GM12865 (cell line): ENCODE measurements at regions not wholly inside any gene's neighbourhood (a gene's known extent, or its start where the extent isn't known, plus 50 kb on each side); places are given as distances from the start of the nearest gene placed in this dataset.

Experiments used
- DNase-seq: peaks from one replicate; pipeline ENCODE4 v3.0.0; 2010; ENCODE audit warnings: low read depth
- H3K4me3 ChIP-seq: 2 replicates; pipeline ENCODE4 v1.5.1; 2011; ENCODE audit warnings: mild to moderate bottlenecking, low read depth, low read length, control low read depth
- CTCF ChIP-seq: IDR thresholded peaks from 2 replicates; pipeline ENCODE4 v1.5.1; 2011; ENCODE audit warnings: low read length, control low read depth, low read depth, inconsistent platforms; ENCODE audit not compliant: insufficient read depth; ENCODE audit errors: missing control alignments

DNA sequence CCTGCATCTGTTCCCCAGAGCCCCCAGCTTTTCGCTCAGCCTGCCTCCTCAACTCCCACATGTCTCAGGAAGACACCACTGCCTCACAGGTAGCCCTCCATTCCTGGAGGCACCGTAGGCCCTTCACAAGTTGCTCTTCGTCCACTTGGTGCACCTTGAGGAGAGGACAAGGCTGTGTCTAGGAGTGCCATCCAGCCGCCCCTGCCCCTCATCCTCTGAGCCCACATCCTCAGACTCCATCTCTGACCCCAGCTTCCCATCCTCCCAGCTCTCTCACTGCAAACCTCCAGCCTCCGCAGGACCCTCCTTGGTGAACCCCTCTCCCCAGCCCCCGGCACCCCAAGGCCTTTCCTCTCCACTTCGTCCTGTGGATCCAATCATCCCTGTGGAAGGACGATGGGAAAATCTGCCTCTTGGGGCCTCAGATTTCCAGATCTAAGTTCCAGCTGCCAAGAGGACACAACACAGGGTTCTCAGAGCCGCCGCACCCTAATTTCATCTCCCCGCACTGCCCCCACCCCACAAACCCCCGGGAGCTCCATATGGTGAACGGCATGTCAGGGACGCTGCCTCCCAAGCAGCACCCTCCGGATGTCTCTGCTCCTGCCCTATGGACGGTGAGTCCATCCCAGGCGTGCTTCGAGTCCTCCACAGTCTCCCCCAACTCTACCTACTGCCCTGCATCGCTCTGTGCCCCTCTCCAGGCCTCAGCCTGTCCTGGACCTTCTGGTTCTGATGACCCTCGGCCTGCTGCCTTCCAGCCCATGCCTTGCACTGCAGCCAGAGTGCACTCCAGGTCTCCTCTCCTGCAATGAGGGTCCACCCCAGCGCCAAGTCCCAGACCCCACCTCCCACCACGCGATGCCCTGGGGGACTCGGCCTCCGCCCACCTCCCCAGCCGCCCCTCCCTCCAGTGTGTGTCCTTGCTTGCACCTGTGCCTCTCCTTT, 314.1 kb upstream of the DIO3 start:
- no peak for DNase-seq
- no peak overlapping the region for H3K4me3 ChIP-seq
- TF ChIP-seq CTCF = no peak

- no peak for DNase-seq
- no peak for TF ChIP-seq CTCF
- H3K4me3 ChIP-seq = no peak overlapping the region
Observed at GRCh38 chr14:101247842-101248725, 313.2 kb upstream of the DIO3 start.

DNA sequence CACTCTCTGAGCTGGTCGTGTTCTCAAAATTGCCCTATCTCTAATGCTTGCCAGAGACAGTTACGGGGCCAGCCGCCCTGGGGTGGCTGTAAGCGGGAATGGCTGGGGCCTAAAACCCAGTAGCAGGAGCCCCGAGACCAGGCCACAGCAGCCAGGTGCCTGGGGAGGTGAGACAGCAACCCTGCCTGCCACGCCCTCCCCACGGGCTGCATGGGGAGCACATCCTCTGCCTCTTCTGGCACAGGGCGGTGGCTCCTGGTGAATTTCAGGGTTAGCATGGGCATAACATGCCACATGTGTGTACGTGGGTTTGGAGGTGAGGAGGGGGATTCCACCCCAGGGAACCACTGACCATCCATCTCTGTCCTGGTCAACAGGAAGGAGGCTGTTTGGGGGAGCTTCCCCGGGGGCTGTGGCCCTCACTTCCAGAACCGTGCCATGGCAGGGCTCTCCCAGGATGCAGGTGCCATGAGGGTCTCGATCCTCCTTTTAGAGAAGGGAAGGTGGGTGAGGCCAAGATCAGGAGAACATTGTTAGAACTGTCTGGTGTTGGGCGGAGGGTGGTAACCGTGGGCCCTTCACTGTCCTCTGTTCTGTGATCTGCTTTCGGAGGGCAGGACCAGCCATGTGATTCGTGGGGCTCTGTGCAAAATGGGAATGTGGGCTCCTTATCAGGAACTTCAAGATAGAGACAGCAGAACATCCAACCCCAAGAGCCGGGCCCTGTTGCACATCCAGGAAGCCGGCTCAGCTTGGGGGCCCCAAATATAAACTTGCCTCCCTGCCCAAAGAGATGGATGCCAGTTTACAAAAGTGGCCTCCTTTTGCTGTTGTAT, 312.2 kb upstream of the DIO3 start:
- no peak for DNase-seq
- no peak for TF ChIP-seq CTCF
- H3K4me3 ChIP-seq = no peak overlapping the region

DNA sequence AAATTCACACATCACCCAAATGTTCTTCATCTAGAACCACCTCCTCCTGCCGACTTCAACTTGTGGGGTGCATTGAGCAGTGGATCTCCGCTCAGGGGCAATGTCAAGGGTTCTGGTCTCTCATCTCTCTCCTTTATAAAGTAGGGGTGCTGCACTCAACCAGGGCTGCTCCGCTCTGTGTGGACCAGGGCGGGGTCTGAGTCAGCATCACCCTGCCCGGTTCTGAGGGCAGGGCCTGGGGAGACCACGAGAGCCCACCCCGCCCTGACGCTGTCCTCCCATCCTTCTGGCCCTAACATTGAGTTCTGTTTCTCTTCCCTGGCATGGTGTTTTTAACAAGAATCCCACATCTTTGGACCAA, 311.6 kb upstream of the DIO3 start:
- H3K4me3 ChIP-seq = no peak overlapping the region
- no peak for TF ChIP-seq CTCF
- no peak for DNase-seq

DNA sequence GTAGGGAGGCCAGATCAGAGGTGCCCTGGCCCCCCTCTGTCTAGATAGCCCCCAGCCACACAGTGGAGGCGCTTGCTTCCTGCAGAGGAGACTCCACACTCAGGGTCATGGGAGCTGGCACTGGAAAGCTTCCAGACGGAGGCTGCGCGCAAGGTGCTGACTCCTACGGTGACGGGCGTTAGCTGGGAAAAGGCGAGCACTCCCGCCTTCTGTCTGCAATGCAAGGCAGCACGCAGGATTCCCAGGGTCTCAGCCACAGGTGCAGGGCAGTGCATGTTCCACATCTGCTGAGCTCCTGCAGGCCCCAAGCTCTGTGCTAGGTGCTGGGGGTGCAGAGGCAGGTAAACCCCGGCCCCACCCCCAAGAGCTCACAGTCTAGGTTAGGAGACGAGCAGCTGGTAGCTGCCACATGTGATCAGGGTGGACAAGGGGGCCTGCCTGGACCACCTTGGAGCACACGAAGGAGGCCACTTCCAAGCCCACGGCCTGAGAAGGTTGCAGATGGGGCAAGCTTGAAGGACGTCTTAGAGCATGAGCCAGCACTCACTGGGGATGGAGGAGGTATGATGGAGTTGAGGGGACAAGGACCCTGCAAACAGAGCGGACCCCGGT, 310.9 kb upstream of the DIO3 start:
- DNase-seq = no peak
- TF ChIP-seq CTCF = no peak
- no peak overlapping the region for H3K4me3 ChIP-seq
